PFSK-1 (cell line): ENCODE measurements at regions not wholly inside any gene's neighbourhood (a gene's known extent, or its start where the extent isn't known, plus 50 kb on each side); places are given as distances from the start of the nearest gene placed in this dataset.

Source experiments
- FOXP2 ChIP-seq: optimal IDR thresholded peaks from 2 replicates; pipeline ENCODE3; 2011; ENCODE audit warnings: borderline replicate concordance, control low read depth, inconsistent platforms; ENCODE audit not compliant: insufficient read depth; ENCODE audit errors: extremely low read length, extremely low read depth
- POLR2AphosphoS5 ChIP-seq: IDR thresholded peaks from 2 replicates; pipeline ENCODE4 v1.6.1; 2012; ENCODE audit warnings: low read depth, mild to moderate bottlenecking, control low read depth, low read length, moderate library complexity
- SIN3A ChIP-seq: IDR thresholded peaks from 2 replicates; pipeline ENCODE4 v1.6.1; 2012; ENCODE audit warnings: mild to moderate bottlenecking, low read length, moderate library complexity, borderline replicate concordance; ENCODE audit not compliant: insufficient read depth
- TAF1 ChIP-seq: IDR thresholded peaks from 2 replicates; pipeline ENCODE4 v1.6.1; 2012; ENCODE audit warnings: low read length, control low read depth, borderline replicate concordance; ENCODE audit not compliant: insufficient read depth
- TF ChIP-seq, protein P1 (sequence below), 2 experiments: IDR thresholded peaks; 2 replicates each; pipeline versions ENCODE4 v1.6.1 to v1.8.0; 2011 to 2012; ENCODE audit warnings: low read depth in 2 of 2, low read length in 2 of 2, control low read depth in 1 of 2, inconsistent platforms in 1 of 2, mild to moderate bottlenecking in 1 of 2, moderate library complexity in 1 of 2; ENCODE audit not compliant: insufficient read depth in 1 of 2

DNA sequence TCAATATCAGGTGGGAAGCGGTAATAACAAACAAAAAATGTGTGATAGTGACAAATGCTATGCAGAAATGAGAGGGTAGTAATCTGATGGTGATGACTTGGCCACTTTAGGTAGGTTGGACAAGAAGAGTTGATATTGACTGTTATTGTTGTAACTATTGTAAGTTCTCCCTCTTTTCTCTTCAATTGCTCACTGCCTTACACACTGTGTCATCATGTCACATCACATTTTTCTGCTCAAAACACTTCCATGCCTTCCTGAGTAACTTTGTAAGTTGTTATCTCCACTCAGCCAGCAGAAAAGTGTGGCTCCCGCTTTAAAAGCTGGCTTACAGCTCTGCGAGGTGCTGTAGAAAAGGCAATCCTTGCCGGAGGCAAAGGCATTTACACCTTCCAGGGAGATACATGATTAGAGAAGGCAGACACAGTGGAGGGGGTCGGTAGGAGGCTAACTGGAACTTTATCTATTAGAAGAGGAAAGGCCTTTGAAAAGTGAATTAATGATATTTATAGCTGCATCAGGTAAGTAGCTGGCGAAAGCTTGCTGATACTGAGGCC lies 85.2 kb upstream of the CLINT1 start:
- TF ChIP-seq, protein P1, sequence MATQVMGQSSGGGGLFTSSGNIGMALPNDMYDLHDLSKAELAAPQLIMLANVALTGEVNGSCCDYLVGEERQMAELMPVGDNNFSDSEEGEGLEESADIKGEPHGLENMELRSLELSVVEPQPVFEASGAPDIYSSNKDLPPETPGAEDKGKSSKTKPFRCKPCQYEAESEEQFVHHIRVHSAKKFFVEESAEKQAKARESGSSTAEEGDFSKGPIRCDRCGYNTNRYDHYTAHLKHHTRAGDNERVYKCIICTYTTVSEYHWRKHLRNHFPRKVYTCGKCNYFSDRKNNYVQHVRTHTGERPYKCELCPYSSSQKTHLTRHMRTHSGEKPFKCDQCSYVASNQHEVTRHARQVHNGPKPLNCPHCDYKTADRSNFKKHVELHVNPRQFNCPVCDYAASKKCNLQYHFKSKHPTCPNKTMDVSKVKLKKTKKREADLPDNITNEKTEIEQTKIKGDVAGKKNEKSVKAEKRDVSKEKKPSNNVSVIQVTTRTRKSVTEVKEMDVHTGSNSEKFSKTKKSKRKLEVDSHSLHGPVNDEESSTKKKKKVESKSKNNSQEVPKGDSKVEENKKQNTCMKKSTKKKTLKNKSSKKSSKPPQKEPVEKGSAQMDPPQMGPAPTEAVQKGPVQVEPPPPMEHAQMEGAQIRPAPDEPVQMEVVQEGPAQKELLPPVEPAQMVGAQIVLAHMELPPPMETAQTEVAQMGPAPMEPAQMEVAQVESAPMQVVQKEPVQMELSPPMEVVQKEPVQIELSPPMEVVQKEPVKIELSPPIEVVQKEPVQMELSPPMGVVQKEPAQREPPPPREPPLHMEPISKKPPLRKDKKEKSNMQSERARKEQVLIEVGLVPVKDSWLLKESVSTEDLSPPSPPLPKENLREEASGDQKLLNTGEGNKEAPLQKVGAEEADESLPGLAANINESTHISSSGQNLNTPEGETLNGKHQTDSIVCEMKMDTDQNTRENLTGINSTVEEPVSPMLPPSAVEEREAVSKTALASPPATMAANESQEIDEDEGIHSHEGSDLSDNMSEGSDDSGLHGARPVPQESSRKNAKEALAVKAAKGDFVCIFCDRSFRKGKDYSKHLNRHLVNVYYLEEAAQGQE (IDR thresholded peaks at IDR 0.05; ENCODE audit: insufficient read depth in 1 of 2, low read depth in 2 of 2, low read length in 2 of 2) = no peak
- TF ChIP-seq POLR2AphosphoS5 (no peak), SIN3A (no peak), FOXP2 (no peak), TAF1 (no peak)

DNA sequence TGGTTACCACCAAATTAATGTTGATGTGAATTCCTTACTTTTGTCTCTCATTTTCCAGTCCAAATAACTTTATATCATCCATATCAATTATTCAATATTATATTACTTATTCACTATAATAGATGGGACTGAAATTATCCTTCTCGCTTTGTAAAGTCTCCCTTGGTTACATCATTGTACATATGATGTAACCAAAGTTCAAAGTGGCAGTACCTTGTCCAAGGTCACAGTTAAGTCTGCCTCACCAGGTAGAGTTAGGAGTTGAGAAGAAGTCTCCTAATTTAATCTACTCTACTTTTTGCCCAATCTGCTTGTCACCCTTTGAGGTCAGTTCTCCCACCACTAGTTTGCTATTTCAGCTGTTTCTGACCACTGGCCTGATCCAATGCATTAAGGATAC lies 83.7 kb upstream of the CLINT1 start:
- TF ChIP-seq TAF1 (no peak), FOXP2 (no peak), SIN3A (no peak), POLR2AphosphoS5 (no peak)
- TF ChIP-seq, protein P1 (IDR thresholded peaks at IDR 0.05; ENCODE audit: insufficient read depth in 1 of 2, low read depth in 2 of 2, low read length in 2 of 2) = no peak

GRCh38 chr5:157941616-157942015 lies 82.7 kb upstream of the CLINT1 start:
- TF ChIP-seq FOXP2 (no peak), SIN3A (no peak), TAF1 (no peak), POLR2AphosphoS5 (no peak)
- TF ChIP-seq, protein P1 (IDR thresholded peaks at IDR 0.05; ENCODE audit: insufficient read depth in 1 of 2, low read depth in 2 of 2, low read length in 2 of 2) = no peak

DNA sequence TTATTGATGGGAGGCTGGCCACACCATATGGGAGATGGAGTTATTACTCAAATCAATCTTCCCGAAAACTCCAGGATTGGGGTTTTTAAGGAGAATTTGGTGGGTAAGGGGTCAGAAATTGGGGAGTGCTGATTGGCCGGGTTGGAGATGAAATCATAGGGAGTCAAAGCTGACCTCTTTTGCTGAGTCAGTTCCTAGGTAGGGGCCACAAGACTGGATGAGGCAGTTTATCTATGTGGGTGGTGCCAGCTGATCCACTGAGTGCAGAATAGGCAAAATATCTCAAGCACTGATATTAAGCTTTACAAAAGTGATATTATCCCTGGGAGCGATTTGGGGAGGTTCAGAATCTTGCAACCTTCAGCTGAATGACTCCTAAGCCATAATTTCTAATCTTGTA lies 75.7 kb upstream of the CLINT1 start:
- TF ChIP-seq SIN3A = no peak
- TF ChIP-seq POLR2AphosphoS5 = no peak
- TF ChIP-seq, protein P1 (IDR thresholded peaks at IDR 0.05; ENCODE audit: insufficient read depth in 1 of 2, low read depth in 2 of 2, low read length in 2 of 2) = no peak
- no peak for TF ChIP-seq FOXP2

- no peak for TF ChIP-seq FOXP2
- TF ChIP-seq, protein P1 (IDR thresholded peaks at IDR 0.05; ENCODE audit: insufficient read depth in 1 of 2, low read depth in 2 of 2, low read length in 2 of 2) = no peak
- TF ChIP-seq TAF1 = no peak
- TF ChIP-seq POLR2AphosphoS5 = no peak
- no peak for TF ChIP-seq SIN3A
These were observed 74.1 kb upstream of the CLINT1 start for GRCh38 chr5:157933005-157933404.
